B cell (primary cell): ENCODE measurements at regions not wholly inside any gene's neighbourhood (a gene's known extent, or its start where the extent isn't known, plus 50 kb on each side); places are given as distances from the start of the nearest gene placed in this dataset.

Source experiments
- ATAC-seq: fragments of 200-7000 bp; cut with Tn5 transposase; one replicate; pipeline ENCODE4 v1.10.0; 2021; ENCODE audit warnings: low read depth, mild to moderate bottlenecking, moderate number of reproducible peaks, moderate library complexity
- CTCF ChIA-PET: fragments of 350-600 bp; sonication (Branson Sonifier 250); formaldehyde crosslinking; loops from one replicate; lab custom pipeline; 2021; ENCODE audit warnings: antibody characterized with exemption, inconsistent platforms; lab: Charles Lee
- POLR2A ChIA-PET: fragments of 350-600 bp; sonication (Branson Sonifier 250); formaldehyde crosslinking; loops from one replicate; lab custom pipeline; 2021; ENCODE audit warnings: antibody characterized with exemption; lab: Charles Lee
- DNase-seq: peaks from one replicate; pipeline ENCODE4 v3.0.0; 2013
- H2AFZ ChIP-seq: 2 replicates; pipeline ENCODE4 v1.6.1; 2012; ENCODE audit warnings: mild to moderate bottlenecking, low read depth, low read length; ENCODE audit not compliant: insufficient read depth, poor library complexity, severe bottlenecking
- H3K27ac ChIP-seq, 2 donors: 1 replicate in 1 of 2; 2 replicates in 1 of 2; pipeline ENCODE4 v1.5.1; 2012 to 2013; ENCODE audit warnings: low read length in 2 of 2, mild to moderate bottlenecking in 2 of 2, moderate library complexity in 1 of 2
- H3K27me3 ChIP-seq, 4 experiments: fragments of 200-600 bp in 1 of 4; sonication (generic) in 1 of 4; replicated peaks in 1 of 4; 1 replicate in 2 of 4; 2 replicates in 2 of 4; pipeline versions ENCODE4 v1.6.1 to v1.7.0; 2013 to 2016; ENCODE audit warnings: low read length in 3 of 4, mild to moderate bottlenecking in 2 of 4, mixed read lengths in 1 of 4, moderate library complexity in 1 of 4; ENCODE audit not compliant: insufficient read depth in 4 of 4, control insufficient read depth in 3 of 4; ENCODE audit errors: control extremely low read depth in 1 of 4
- H3K36me3 ChIP-seq, 2 experiments: replicated peaks in 1 of 2; 1 replicate in 1 of 2; 2 replicates in 1 of 2; pipeline versions ENCODE4 v1.6.1 to v1.7.1; 2013; ENCODE audit warnings: low read length in 1 of 2; ENCODE audit not compliant: insufficient read depth in 2 of 2, control insufficient read depth in 1 of 2; ENCODE audit errors: control extremely low read depth in 1 of 2, extremely low read depth in 1 of 2
- H3K4me1 ChIP-seq, 2 donors: fragments of 200-600 bp in 1 of 2; sonication (generic) in 1 of 2; 1 replicate in 1 of 2; 2 replicates in 1 of 2; pipeline versions ENCODE4 v1.5.1 to v1.6.1; 2013 to 2017; ENCODE audit warnings: low read length in 2 of 2; ENCODE audit not compliant: control insufficient read depth in 2 of 2, insufficient read depth in 2 of 2
- H3K4me2 ChIP-seq: replicated peaks from 2 replicates; pipeline ENCODE3; 2012; ENCODE audit warnings: mild to moderate bottlenecking, low read depth, low read length; ENCODE audit not compliant: poor library complexity, severe bottlenecking
- H3K4me3 ChIP-seq, 5 experiments: fragments of 200-600 bp in 1 of 5; sonication (generic) in 1 of 5; 1 replicate in 3 of 5; 2 replicates in 2 of 5; pipeline versions ENCODE4 v1.5.1 to v1.7.0; 2011 to 2016; ENCODE audit warnings: low read length in 4 of 5, mild to moderate bottlenecking in 4 of 5, low read depth in 2 of 5, control low read depth in 1 of 5, moderate library complexity in 1 of 5; ENCODE audit not compliant: insufficient read depth in 1 of 5; ENCODE audit errors: control extremely low read depth in 1 of 5, extremely low read depth in 1 of 5
- H3K79me2 ChIP-seq: fragments of 200-600 bp; sonication (generic); one replicate; pipeline ENCODE4 v1.6.0; 2016; ENCODE audit warnings: low read length; ENCODE audit not compliant: control insufficient read depth, insufficient read depth
- H3K9ac ChIP-seq: fragments of 200-600 bp; sonication (generic); 2 replicates; pipeline ENCODE4 v1.6.1; 2017; ENCODE audit warnings: mild to moderate bottlenecking, low read length, moderate library complexity
- H3K9me3 ChIP-seq, 3 donors: one replicate each; pipeline versions ENCODE4 v1.6.1 to v1.7.1; 2013; ENCODE audit warnings: low read length in 2 of 3; ENCODE audit not compliant: control insufficient read depth in 2 of 3, insufficient read depth in 1 of 3; ENCODE audit errors: control extremely low read depth in 1 of 3
- H4K20me1 ChIP-seq: 2 replicates; pipeline ENCODE4 v1.6.0; 2012; ENCODE audit warnings: mild to moderate bottlenecking, low read length; ENCODE audit not compliant: insufficient read depth, control insufficient read depth, poor library complexity, severe bottlenecking
- H3K27ac Mint-ChIP-seq: one replicate; pipeline ENCODE4 v1.8.0; 2021; ENCODE audit warnings: mixed read lengths
- H3K27me3 Mint-ChIP-seq: one replicate; pipeline ENCODE4 v1.8.0; 2021; ENCODE audit warnings: mixed read lengths
- H3K4me1 Mint-ChIP-seq: one replicate; pipeline ENCODE4 v1.8.0; 2021; ENCODE audit warnings: mixed read lengths
- H3K4me3 Mint-ChIP-seq: one replicate; pipeline ENCODE4 v1.8.0; 2021; ENCODE audit warnings: mixed read lengths
- H3K9me3 Mint-ChIP-seq: one replicate; pipeline ENCODE4 v1.8.0; 2022; ENCODE audit warnings: mixed read lengths; ENCODE audit not compliant: insufficient read depth
- CTCF ChIP-seq: fragments of 200-600 bp; IDR thresholded peaks from one replicate; pipeline ENCODE4 v1.8.0; 2022; ENCODE audit warnings: antibody characterized with exemption, mild to moderate bottlenecking
- EZH2 ChIP-seq: IDR thresholded peaks from 2 replicates; pipeline ENCODE4 v1.6.1; 2012; ENCODE audit warnings: borderline replicate concordance, low read depth, mild to moderate bottlenecking, moderate library complexity, low read length; ENCODE audit not compliant: insufficient read depth, poor library complexity, severe bottlenecking
- WGBS: methylation state at CpG from one replicate; pipeline ENCODE4 v1.1.5; 2013; ENCODE audit warnings: missing lambda C conversion rate; ENCODE audit not compliant: insufficient coverage; 5-methylcytosine and 5-hydroxymethylcytosine counted together
- intact Hi-C: fragments of 100-400 bp; cut with micrococcal nuclease; formaldehyde crosslinking; loops from one replicate; pipeline ENCODE4 v1.10.0; 2022

- H3K9ac ChIP-seq: no peak overlapping the region
- TF ChIP-seq CTCF: no peak
- TF ChIP-seq EZH2: no peak
- H3K4me2 ChIP-seq: no peak overlapping the region
- POLR2A ChIA-PET: no interaction called here
- DNase-seq (no peak), ATAC-seq (no peak)
- no peaks in the 10 kb centered on the region for H4K20me1 ChIP-seq
- H3K4me1 ChIP-seq: no peaks in the 10 kb centered on the region
- no peak overlapping the region for H3K27ac Mint-ChIP-seq
- no peaks in the 10 kb centered on the region for H3K79me2 ChIP-seq
- H3K4me1 Mint-ChIP-seq: no peaks in the 10 kb centered on the region
- H3K27me3 ChIP-seq: no peaks in the 10 kb centered on the region
- no peak overlapping the region for H2AFZ ChIP-seq
- CTCF ChIA-PET: no interaction called here
- H3K4me3 Mint-ChIP-seq: no peak overlapping the region
- intact Hi-C loops: no loop called here
- H3K27me3 Mint-ChIP-seq: no peaks in the 10 kb centered on the region
- 100% methylated on average over 2 of the region's 2 CpGs for WGBS
- H3K27ac ChIP-seq: no peak overlapping the region
- H3K4me3 ChIP-seq: no peak overlapping the region
- H3K9me3 Mint-ChIP-seq: no peaks in the 10 kb centered on the region
- H3K36me3 ChIP-seq: no peaks in the 10 kb centered on the region
- no peaks in the 10 kb centered on the region for H3K9me3 ChIP-seq
Measured at GRCh38 chr3:159637883-159638542, 350.6 kb upstream of the IL12A start.

- H3K4me3 Mint-ChIP-seq: no peak overlapping the region
- H3K9me3 Mint-ChIP-seq: no peaks in the 10 kb centered on the region
- intact Hi-C loops: no loop called here
Measured at GRCh38 chr3:159640225-159640624, 348.4 kb upstream of the IL12A start.

More at GRCh38 chr3:159640225-159640624, 348.4 kb upstream of the IL12A start:
- ChIA-PET CTCF (no interaction called here), POLR2A (no interaction called here)
- H3K27ac Mint-ChIP-seq: no peak overlapping the region
- DNase-seq (no peak), ATAC-seq (no peak)
- Histone ChIP-seq H2AFZ (no peak overlapping the region), H3K4me2 (no peak overlapping the region), H3K9me3 (no peaks in the 10 kb centered on the region), H3K4me3 (no peak overlapping the region), H3K27me3 (no peaks in the 10 kb centered on the region), H3K79me2 (no peaks in the 10 kb centered on the region), H4K20me1 (no peaks in the 10 kb centered on the region), H3K36me3 (no peaks in the 10 kb centered on the region), H3K9ac (no peak overlapping the region), H3K4me1 (no peaks in the 10 kb centered on the region), H3K27ac (no peak overlapping the region)
- H3K27me3 Mint-ChIP-seq: no peaks in the 10 kb centered on the region
- TF ChIP-seq EZH2 (no peak), CTCF (no peak)
- no CpG with 5 or more reads among the region's 4 CpGs for WGBS
- no peaks in the 10 kb centered on the region for H3K4me1 Mint-ChIP-seq
